ENCODE measurements at regions not wholly inside any gene's neighbourhood (a gene's known extent, or its start where the extent isn't known, plus 50 kb on each side); places are given as distances from the start of the nearest gene placed in this dataset.

DNA sequence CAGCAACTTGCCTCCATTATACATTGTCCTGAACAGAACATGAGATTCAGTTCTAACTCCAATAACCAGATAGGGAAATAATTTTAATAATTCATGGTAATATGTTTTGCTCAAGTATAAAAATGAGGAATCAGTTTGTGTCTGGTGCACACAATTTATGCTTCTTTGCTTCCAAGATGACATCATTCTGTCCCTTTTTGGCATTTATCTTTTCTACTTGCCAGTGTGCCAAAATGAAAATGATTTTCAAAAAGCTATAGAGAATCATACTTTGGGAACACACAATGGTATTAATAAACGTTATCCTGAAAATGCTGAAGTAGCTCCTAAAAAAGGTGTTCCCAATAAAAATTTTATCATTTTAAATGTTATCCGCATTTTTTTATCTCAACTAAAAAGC, 519.0 kb downstream of the CAAP1 start:
- no peak for DNase-seq

DNA sequence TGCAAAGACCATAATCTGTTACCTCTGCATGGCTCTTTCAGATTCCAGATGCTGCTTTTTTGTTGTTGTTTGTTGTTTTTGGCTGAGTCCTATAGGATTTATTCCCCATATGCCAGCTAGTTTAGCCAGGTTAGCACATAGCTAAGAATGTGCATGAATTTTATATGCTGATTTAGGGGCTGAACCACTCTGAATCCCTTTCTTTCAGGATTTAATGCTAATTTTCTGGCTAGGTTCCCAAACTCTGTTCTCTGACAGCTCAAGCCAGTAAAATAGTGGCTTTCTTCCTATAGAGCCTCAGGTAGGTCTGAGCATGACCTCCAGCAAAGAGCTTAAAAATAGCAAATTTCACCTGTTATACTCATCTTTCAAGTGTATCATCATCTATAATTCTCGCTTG, 521.4 kb downstream of the CAAP1 start:
- DNase-seq = no peak

DNA sequence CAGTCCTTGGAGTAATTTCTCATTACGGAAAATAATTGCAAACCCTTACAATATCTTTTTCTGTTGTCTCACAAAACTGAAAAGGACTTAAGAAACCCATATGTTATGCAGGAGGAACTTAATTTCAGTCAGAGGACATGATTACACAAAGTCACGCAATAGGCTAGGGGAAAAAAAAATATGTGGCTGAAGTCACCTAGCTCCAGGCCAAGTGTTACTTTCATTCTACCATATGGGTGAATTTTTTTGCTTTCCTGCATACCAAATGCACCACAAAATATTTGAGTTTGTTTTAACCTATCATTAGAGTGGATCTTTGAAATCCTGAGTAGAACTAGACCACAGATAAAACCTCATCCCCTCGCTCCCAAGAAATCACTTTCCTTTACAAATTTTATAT, 523.5 kb downstream of the CAAP1 start:
- DNase-seq = no peak

DNA sequence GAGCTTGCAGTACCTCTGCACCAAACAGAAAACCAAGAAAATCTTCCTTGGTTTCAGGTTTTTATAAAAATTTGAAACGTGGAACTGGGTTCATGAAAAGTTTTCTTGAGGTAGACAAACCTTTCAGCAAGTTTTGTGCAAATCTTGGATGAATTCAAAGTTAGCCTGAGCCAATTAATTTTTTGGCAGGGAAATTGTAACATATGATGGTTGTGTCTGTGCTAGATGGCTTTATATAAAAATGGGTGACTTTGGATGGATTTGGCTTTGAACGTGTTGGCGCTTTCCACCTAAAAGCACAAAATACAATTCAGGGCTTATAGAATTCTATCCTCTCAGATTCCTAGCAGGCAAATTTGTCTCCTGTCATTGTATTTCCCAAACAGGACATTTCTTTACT, 524.4 kb downstream of the CAAP1 start:
- no peak for DNase-seq

DNA sequence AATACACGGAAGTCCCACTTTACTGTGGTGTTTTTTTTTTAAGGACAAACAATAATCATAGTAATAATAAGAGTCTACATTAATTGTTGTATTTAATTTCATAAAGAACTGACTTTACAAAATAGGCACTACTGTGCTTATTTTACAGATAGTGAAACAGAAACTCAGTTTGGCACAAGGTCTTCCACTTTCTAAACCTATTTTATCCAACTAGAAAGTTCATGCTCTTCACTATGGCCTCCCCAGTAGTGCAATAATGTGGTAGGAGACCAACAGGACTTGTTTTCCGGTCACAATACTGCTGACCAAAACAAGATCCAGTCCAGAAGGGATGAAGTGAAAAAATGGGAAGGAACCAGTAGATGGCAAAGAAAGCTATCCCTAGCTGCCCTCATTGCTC, 531.6 kb downstream of the CAAP1 start:
- no peak for DNase-seq

DNA sequence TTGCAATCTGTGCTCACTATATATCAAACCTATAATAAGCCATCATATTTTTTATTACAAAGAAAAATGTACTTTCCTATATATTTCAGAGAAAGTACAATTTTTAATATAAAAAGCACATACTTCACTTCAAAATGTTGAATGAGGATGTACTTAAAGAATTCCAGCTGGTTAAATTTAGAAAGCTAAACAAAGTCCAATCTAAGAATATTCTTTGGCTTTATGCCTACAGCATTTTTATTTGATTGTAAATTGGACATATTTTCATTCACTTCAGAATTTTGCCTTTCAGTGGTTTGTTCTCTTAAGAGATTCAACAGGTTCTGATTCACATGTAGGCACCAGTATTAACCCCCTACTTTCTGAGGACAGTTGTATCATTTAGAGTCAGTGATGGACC, 533.8 kb downstream of the CAAP1 start:
- DNase-seq = peak; percentile 4

DNA sequence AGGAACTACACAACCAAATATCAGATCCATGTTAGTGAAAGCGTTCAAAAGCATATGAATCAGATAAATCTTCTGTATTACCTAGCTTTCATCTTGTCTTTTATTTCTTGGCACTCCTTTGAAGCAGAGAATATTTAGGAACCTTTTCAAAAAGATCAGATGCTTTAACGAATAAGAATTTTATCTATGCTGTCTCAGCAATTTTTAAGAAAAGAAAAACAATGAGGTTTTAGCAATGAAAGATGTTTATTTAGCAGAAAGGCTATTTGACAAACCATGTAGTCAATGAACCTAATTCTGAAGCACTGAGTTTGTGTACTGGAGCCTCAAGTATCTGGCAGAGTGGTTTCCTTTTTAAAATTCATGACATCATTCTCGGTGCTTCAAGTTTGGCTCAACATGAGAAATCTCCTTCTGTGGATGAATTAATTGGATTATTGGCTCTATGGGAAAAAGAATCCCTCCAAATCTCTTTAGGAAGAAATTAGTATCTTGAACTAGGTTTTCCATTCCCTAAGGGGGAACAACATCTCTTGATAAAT, 534.7 kb downstream of the CAAP1 start:
- DNase-seq = no peak

DNA sequence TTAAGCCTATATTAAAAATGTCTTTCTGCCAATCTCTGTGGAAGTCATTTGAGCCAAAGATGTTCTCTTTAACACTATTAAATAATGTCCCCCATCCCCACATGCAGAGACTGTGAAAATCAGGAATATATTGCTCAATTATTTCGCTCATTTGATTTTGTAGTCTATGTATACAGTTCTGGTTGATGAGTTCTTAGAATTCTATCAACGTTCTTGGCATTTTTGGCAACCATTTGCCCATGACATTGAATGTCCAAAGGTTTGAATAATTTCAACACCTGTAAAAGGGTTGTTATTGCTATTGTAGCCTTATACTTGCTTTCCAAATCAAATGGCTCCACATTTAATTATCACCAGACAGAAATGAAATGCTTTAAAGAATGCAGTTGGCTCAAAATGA, 536.1 kb downstream of the CAAP1 start:
- DNase-seq = no peak

DNA sequence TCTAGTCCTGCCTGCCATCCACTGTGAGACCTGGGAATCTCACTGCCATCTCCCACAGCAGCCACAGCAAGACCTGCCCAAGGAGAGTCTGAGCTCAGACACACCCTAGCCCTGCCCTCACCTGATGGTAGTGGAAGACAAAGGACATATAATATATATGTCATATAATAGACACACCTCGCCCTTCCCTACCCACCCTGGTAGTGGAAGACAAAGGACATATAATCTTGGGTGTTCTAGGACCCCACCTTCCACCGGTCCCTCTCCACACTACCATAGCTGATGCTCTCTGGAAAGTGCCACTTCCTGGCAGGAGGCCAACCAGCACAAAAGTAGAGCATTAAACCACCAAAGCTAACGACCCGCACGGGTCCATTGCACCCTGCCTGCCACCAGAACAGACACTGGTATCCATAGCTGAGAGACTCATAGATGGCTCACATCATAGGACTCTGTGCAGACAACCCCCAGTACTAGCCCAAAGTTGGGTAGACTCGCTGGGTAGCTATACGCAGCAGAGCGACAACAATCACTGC, 545.6 kb downstream of the CAAP1 start:
- DNase-seq = no peak

DNA sequence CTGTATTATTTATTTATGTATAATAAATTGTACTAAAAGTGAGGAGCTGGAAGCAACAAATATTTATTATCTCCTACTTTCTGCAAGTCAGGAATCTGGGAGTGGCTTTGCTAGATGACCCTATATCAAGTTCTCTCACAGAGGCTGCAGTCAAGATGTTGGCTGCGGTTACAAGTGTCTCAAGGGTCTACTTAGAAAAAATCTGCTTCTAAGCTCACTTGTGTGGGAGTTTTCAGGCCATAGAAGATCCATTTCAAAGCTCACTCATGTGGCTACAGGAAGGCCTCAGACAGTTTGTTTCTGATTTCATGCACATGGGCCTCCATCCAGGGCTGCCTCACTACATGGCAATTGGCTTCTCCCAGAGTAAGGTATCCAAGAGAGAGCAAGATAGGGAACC, 551.1 kb downstream of the CAAP1 start:
- DNase-seq = no peak

DNA sequence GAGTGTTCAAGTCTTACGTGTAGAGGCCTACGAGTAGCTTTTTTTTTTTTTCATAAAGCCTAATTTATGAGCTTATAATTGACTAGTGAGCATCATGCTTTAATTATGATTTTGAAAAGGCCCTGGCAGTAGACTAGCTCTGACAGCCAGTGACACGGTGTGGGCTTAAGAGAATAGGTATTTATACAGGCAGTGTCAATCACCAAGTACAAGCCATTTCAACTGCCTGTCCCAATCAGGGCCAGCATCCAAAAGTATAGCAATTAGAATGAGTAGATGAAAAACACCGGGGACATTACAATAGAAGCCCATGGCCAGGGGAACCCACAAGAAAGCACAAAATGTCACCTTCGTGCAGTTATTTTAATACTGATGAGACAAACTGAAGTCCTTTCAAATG, 552.8 kb downstream of the CAAP1 start:
- no peak for DNase-seq

DNA sequence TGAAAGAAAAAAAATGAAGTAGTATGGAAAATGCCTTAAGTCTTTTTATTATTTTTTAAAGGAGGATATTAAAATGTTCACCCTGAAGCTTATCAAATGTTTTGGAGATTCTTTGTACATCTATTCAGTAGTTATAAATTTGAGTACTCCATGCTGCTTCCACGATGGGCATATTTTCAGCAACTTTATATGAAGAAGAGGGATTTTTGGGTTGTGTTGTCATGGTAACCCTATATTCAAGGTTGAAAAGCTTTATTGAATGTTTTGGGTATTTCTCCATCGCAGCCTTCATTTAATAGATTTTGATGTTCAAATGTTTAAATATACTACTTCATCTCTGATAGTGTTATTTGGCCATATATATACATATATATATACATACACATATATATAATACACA, 557.5 kb downstream of the CAAP1 start:
- no peak for DNase-seq

DNA sequence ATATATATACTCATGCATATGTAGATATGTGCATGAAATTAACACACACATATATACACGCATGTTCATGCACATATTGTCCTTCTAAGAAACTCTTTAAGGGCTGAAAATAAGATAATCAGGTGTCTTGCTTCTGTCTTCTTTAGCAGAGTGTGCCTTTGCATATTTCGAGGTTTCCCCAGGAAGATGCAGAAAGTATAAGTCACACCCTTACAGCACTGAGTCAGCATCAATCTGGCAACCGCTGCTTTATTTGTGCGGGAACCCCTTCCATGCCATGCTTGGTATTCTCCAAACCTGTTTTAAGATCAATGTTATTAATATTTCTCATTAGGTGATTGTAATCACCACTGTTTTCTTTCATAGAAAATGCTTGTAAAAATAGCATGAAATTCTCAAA, 557.9 kb downstream of the CAAP1 start:
- DNase-seq = no peak

DNA sequence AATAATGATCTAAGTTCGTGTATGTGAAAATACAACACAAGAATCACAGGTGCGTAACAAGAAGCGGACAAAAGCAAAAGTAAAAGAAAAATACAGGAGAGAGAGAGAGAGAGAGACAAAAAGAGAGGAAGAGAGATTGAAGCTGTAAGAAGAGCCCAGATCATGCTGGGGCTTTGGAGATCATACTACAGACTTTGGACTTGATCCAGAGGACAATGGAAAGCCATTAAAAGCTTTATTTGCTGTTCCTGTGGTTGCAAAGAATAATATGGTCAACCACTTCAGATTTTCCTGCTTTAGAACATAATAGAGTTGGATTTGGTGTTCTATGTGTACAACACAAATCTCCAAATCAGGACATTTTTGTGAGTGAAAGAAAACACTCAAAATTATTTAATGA, 561.4 kb downstream of the CAAP1 start:
- no peak for DNase-seq

DNA sequence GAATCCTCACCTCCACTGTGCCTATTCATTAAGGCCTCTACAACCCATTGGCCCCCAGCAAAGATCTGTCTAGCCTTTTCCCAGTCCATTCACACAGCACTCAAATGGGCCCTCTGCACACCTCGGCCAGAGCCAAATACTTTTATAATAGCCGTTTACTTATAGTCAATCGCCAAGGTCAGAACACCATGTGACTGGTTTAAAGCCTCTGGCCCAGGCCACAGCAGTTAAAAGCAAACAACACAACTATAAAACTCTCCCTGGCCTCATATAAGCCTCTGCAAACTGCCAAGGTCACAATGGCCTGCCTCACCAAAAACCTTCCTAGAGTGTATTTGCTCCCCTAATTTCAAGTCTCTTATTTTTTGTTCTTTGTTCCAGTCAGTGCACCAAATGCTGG, 562.6 kb downstream of the CAAP1 start:
- no peak for DNase-seq

DNA sequence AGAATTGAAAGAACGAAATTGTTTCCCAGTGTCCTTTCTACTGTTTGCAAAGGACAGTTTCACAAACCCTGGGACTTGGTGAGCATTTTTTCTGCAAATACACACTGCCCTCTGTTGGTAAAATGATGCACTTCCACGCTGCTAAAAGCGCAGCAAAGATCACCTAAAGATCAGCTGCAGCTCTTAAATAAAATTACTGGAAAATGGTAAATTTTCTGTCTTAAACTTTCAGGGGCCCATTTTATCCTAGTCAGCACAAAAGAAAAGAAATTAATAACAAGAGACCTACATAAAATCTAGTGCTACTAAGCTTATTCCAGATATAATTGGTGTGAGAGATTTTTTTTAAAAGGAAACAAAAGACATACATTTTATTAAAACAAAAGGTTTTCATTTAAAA, 566.0 kb downstream of the CAAP1 start:
- DNase-seq = peak; percentile 71

DNA sequence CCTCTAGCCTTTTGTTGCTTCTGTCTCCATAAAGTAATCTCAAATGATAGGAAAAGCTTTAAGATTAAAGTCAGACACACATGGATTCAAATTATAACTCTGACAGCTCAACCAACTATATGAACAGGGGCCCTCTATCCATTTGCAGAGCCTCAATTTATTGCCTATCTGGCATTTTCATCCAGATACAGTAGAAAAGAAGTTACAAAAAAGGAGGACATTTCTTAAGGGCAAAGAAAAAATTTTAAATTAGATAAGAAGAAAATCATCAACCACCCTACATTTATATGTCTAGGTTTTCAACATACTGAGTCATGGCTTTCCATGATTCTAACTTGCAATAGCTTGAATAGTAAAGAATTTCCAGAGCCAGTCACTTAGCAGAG, 567.2 kb downstream of the CAAP1 start:
- DNase-seq = no peak

DNA sequence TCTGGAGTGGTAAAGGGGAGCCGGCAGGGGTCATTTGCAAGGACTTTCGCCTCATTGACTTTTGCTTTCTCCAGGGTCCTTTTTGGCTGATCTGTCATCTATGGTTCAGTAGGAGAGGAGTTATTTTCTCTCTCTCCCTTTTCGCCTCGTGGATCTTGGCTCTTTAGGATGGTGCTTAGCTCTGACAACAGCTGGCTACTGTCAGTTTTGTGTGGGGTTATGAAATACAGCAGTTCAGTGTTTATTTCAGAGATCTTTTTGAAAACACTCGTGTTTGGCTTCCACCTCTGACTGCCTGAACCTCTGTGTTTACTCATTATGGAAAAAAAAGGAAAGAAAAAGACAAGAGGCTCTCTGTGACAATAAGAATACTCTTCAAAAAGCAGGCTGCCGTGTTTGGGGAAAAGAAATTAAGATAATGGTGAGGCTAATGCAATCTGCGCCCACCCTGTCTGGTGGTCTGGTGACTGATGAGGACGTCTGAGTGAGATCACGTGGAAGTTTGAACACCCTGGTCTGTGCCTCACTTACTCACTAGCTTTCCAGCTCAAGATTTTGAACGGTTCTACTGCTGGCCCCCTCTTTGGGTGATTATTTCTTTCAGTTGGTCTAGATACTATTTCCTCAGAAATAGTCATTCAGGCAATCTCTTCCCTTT, 567.7 kb downstream of the CAAP1 start:
- no peak for DNase-seq

DNA sequence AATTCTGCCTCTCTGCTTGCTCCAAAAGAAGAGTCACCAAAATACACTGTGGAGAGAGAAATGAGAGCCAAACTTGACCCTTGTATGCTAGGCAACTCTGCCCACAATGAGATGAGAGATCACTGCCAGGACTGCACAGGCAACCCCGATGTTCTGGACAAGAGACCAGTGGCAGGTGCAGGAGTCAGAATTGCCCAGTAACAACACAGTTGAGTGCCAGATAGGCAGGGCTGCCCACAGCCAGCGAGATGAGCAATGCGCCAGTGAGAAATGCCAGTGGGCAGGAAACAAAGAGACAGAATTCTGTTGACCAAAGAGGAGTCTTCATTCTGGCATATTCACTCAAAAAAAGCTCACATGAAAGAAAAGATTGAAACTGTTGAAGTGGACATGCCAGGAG, 570.7 kb downstream of the CAAP1 start:
- no peak for DNase-seq

DNA sequence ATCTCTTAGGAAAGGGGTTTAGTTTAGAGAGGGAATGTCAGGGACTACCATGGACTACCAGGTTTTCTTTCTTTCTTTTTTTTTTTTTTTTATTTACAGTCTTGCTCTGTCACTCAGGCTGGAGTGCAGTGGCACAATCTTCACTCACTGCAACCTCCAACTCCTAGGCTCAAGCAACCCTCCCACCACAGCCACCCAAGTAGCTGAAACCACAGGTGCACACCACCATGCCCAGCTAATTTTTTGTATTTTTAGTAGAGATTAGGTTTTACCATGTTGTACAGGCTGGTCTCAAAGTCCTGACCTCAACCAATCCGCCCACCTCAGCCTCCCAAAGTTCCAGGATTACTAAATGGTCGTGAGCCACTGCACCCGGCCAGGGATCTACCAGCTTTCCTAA, 572.7 kb downstream of the CAAP1 start:
- no peak for DNase-seq

DNA sequence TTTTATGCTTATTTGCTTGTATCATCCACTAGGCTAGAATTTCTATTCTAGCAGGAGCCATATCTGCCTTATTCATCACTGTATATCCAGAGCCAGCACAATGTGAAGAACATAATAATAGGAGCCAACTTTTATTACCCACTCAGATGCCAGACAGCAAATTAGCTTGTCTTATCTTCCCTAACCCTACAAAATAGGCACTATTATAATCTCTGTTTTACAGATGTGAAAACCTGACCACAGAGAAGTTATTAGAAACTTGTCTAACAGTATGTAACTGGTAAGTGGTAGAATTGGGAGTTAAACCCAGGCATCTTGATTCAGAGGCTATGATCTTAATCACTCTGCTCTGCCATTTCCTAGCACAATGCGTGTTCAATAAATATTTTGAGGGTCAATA, 579.5 kb downstream of the CAAP1 start:
- no peak for DNase-seq

DNA sequence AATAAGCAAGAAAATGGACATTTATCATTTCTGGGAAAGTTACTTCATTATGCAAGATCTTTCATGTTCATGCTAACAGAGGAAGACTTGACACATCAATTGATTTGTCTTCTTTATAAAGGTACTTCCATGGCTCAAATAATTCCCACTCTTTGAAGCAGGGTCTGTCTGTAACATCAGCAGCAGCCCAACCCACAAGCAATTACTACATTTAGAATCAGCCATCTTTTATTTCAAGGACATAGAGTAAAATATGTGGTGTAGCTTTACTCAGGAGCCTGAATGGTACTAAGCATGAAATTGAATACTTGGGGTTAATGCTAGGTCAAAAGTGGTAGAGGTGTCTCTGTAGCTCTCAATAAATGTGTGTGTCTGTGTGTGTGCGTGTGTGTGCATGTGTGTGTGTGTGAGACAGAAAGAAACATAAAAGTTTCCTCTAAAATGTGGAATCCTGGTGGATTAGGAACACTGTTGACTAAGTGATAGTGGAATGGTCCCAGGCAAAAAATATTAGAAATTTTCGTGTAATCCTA, 581.1 kb downstream of the CAAP1 start:
- no peak for DNase-seq

DNA sequence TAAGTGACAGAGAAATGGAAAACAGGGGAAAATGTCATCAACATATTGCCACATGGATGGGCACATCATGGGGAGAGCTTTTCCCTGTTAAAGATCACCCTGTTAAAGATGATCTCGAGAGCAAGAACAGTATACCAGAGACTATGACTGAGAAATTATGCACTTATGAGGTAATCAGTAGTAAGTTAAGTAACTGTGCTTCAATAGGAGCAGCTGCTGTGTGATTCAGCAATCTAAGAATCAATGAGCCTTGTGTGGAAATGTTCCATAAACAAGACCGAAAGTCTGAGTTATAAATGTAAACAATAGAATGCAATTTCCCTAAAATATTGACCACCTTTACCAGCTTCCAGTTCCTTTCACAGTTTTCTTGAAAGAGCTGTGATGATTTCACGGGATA, 582.3 kb downstream of the CAAP1 start:
- DNase-seq = no peak

DNA sequence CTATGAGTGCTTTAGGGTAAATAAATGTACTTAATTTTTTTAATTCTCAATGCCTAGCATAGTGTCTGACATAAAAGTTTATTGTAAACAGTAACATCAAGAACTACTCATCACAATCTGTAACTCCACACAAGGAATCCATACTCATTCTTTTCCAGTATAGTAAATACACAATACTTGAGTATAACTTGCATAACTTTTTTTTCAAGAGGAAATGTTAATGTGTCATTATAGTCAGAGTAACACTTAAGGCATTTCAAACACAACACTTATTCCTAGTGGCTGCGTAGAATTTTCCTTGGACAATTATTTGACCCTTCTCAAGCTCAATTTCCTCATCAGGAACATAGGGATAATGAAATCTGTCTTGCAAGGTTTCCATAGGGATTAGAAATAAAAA, 584.3 kb downstream of the CAAP1 start:
- DNase-seq = no peak

DNA sequence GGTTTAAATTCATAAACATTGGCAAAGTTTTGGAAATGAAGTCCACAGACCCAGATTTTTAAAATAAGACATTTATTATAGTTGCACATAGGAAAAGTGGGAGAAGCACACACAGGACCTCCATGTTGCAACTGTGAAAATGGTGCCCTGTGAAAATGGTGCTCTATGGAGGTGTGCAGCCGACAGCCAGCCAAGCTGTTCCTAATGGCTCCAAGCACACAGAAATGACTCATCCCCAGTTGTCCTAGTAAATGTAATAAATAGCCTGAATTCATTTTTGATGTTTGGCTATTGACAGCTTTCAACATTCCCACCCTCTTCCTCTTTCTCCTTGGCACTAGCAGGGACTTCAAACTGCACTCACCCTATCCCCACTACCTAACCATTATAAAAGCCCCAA, 590.9 kb downstream of the CAAP1 start:
- no peak for DNase-seq
